HG03469 (cell line): ENCODE measurements at regions not wholly inside any gene's neighbourhood (a gene's known extent, or its start where the extent isn't known, plus 50 kb on each side); places are given as distances from the start of the nearest gene placed in this dataset.

ENCODE experiments used
- ATAC-seq: cut with Tn5 transposase; IDR thresholded peaks from one replicate; pipeline ENCODE4 v1.9.1; 2021; ENCODE audit warnings: mild to moderate bottlenecking, moderate library complexity, moderate number of reproducible peaks; ENCODE audit not compliant: unreplicated experiment

GRCh38 chr21:22993144-22993543 is 1994.9 kb downstream of the NCAM2 start:
- no peak for ATAC-seq

GRCh38 chr21:22993822-22994574 is 1995.8 kb downstream of the NCAM2 start:
- ATAC-seq, result no peak

- no peak for ATAC-seq
These were observed 2005.7 kb downstream of the NCAM2 start for GRCh38 chr21:23003951-23004350.

GRCh38 chr21:23008601-23009202 is 2010.5 kb downstream of the NCAM2 start:
- no peak for ATAC-seq

DNA sequence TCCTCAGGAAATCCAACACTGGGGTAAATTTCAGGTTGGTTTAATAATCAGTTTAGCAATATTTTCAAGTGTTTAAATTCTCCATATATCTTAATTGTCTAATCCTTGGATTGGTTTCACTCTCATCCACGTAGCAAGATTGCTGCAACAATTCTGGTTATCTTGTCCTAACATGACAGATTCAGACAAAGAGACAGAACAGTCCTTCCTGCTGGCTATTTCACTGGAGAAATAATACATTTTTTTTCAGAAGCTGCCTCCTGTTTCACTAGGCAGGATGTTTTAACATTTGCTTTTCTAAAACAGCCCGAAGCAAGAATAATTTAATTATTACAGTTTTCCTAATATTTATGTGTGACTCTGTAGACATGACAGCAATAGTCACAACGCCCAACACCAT is 2011.2 kb downstream of the NCAM2 start:
- no peak for ATAC-seq

- no peak for ATAC-seq
These were observed 2015.8 kb downstream of the NCAM2 start for GRCh38 chr21:23014021-23014420.

- no peak for ATAC-seq
These were observed 2018.4 kb downstream of the NCAM2 start for GRCh38 chr21:23016617-23017016.

- no peak for ATAC-seq
These were observed 2019.8 kb downstream of the NCAM2 start for GRCh38 chr21:23017989-23018388.

GRCh38 chr21:23020969-23021368 is 2022.8 kb downstream of the NCAM2 start:
- ATAC-seq, result no peak

DNA sequence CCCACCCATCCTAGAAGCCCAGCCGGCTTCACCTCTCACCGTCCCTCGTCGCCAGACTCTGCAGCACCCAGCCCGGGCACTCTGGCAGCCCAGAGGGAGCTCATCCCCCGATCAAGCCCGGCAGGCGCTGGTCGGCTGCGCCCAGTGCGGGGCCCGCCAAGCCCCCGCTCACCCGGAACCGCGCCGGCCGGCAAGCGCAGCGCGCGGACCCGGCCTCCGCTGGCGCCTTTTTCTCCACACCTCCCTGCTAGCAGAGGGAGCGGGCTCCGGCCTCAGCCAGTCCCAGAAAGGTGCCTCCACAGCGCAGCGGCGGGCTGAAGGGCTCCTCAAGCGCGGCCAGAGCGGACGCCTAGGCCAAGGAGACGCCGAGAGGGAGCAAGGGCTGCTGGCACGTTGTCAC is 2023.3 kb downstream of the NCAM2 start:
- no peak for ATAC-seq

DNA sequence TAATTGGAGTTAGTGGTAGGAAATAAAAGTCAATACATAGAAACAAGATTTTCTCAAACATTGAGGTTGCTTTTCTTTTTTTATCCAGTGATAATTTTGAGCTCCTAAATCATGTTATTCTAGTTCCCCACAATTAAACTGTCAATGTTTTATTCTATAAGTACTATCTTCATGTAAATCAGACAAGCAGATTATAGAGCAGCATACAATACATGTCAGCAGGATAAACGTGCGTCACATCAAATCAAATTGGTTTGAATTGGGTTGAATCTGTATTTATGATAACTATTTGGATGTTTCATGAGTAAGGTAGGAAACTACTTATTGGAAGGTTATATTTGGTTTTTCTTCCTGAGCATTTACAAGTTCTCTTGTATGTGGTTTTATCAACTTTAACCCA is 2028.7 kb downstream of the NCAM2 start:
- ATAC-seq, result no peak

DNA sequence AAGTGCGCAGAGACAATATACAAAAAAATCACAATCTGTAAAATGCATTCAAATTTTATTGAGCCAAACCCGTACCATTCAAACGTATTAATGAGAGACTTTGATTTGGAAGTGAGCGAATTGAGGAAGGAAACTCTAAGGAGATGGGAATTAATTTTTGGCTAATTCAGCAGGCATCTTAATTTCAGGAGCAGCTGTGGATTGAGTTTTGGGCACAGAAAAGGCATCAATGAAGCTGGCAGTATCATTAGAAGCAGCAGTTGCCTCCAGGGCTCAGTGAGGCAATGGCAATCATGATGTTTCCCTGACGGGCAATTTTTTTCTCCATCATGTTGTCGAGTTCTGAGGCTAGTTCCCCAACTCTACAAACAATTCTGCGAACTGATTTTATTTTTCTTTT is 2041.6 kb downstream of the NCAM2 start:
- no peak for ATAC-seq

DNA sequence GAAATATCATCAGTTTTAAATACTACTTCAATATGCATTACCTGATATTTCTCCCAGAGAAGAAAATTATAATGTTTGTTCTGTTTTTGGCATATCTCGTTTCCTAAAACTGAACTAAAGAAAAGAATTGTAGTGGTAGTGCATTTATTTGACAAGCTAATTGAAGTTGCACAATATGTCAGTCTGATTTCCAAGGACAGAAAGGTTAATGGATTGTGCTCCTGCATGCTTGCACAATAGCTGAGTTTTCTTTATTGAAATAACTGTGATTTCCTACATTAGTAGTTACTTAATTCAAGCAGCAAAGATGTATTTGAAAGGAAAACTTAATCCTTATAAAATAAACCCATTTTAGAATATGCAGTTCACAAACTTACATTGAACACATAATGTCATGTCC is 2047.7 kb downstream of the NCAM2 start:
- no peak for ATAC-seq

DNA sequence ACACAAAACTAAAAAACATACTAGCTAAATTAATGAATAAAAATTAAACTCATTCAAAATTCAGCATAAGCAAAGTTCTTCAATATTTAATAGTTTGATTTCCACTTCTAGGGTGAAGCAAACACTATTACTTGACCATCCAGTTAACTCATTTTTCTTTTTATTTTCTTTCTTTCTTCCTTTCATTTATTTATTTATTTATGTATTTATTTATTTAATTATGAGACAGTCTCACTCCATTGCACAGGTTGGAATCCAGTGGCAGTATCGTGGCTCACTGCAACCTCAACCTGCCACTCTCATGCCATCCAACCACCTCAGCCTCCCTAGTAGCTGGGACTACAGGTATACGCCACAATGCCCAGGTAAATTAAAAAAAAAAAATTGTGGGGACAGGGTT is 2069.5 kb downstream of the NCAM2 start:
- ATAC-seq, result no peak

GRCh38 chr21:23083242-23083641 is 2085.0 kb downstream of the NCAM2 start:
- no peak for ATAC-seq

DNA sequence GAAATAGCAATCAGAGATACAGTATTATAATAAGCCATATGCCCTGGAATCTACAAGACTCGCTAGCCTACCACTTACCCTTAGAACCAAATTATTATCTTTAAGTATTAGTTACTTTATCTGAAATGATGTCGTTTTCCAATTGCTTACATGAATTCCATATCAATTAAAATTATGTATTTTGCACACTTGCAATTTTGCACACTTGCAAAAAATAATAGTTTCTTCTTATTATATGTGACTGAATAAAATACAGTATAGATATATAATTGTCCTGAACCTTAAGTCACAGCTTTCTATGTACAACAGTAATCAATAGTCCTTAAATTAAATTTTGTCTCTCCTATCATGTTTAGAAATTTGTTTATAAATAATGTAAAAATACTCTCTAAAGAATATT is 2095.1 kb downstream of the NCAM2 start:
- ATAC-seq, result no peak

GRCh38 chr21:23099185-23099584 is 2101.0 kb downstream of the NCAM2 start:
- no peak for ATAC-seq

DNA sequence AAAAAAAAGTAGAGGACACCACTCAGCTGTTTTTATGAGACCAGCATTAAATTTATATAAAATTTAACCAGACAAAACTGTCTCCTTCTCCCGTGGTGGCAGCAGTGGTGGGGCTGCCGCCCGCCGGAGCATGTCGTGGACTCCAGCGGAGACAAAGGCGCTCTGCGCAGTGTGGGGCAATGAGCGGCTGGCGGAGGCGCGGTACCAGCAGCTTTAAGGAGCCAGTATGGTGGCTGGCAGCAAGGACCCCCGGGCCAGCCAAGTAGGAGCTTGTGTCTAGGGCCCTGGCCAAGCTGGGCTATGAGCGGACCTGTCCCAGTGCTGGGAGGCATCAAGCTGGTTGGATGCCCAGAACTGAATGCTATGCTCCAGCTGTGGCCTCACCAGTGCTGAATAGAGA is 2102.9 kb downstream of the NCAM2 start:
- no peak for ATAC-seq

DNA sequence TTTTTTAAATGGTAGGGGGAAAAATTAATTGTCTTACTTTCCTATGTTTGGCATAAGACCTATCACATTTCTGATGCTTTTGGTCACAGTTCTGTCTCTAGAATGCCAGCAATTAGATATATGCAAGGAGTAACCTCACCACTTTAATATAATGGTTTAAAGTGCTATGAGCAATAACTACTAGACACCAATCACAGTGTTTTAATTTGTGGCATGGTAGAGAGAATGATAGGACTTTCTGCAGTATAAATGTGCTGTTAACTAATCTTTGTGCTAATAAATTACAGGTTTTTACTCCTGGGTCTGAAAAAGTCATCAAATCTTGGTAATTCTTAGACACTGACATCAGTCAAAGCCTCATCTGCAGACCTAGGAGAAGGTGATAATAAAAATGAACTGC is 2110.3 kb downstream of the NCAM2 start:
- ATAC-seq, result no peak

GRCh38 chr21:23111070-23111600 is 2112.9 kb downstream of the NCAM2 start:
- no peak for ATAC-seq

- no peak for ATAC-seq
These were observed 2121.3 kb downstream of the NCAM2 start for GRCh38 chr21:23119491-23119890.

DNA sequence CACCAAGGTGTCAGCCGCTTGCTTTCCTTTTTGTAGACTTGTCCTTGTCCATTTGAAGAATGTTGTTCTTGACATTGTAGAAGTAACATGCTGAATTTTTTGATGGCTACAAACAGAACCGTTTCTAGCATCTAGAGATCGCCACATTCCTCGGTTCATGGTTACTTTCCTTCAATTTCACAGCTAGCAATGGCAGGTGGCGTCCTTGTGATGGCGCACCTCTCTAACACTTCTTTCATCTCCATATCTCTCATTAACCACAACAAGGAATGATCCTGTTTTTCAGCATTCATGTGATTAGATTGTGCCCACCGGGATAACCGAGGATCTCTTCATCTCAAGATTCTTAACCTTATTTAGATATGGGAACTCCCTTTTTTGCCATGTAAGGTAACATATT is 2129.8 kb downstream of the NCAM2 start:
- no peak for ATAC-seq

GRCh38 chr21:23130308-23130707 is 2132.1 kb downstream of the NCAM2 start:
- no peak for ATAC-seq
